Spleen (tissue), 7 donors: ENCODE measurements at regions not wholly inside any gene's neighbourhood (a gene's known extent, or its start where the extent isn't known, plus 50 kb on each side); places are given as distances from the start of the nearest gene placed in this dataset.

Experiments used
- CTCF ChIP-seq, 11 experiments: fragments of 200-600 bp in 7 of 11; fragments of 450-650 bp in 4 of 11; sonication (generic) in 4 of 11; IDR thresholded peaks in 8 of 11; conservative IDR thresholded peaks in 3 of 11; 1 replicate in 7 of 11; 2 replicates in 4 of 11; pipeline versions ENCODE4 v1.4.0 to v1.8.0; 2016 to 2021; ENCODE audit warnings: antibody characterized with exemption in 11 of 11, inconsistent platforms in 4 of 11, mild to moderate bottlenecking in 1 of 11
- POLR2A ChIP-seq, 3 donors: fragments of 450-650 bp; IDR thresholded peaks; one replicate each; pipeline ENCODE4 v1.5.1; 2017; ENCODE audit warnings: antibody characterized with exemption in 3 of 3, mild to moderate bottlenecking in 1 of 3
- POLR2AphosphoS5 ChIP-seq, 3 donors: sonication (generic); formaldehyde crosslinking; IDR thresholded peaks; one replicate each; pipeline ENCODE4 v1.5.1; 2017; ENCODE audit warnings: antibody characterized with exemption in 3 of 3
- donor health status: DM: no; HTN: no; CAD: no; lungs with moderate emphysema.
- donor health status: DM: no; HTN: no; CAD: no.
- donor health status: DM: no; HTN: no; CAD: no.

GRCh38 chr6:132132422-132132821 is 181.2 kb upstream of the CCN2 start:
- TF ChIP-seq CTCF (IDR thresholded peaks at IDR 0.05 in 8 of 11, conservative IDR thresholded peaks at IDR 0.05 in 3 of 11) (no peak), POLR2AphosphoS5 (IDR thresholded peaks at IDR 0.05) (no peak), POLR2A (IDR thresholded peaks at IDR 0.05) (no peak)
